GM18909 (cell line): ENCODE measurements at regions not wholly inside any gene's neighbourhood (a gene's known extent, or its start where the extent isn't known, plus 50 kb on each side); places are given as distances from the start of the nearest gene placed in this dataset.

ENCODE experiments used
- ATAC-seq: cut with Tn5 transposase; IDR thresholded peaks from one replicate; pipeline ENCODE4 v1.9.1; 2021; ENCODE audit warnings: mild to moderate bottlenecking; ENCODE audit not compliant: unreplicated experiment, poor library complexity

DNA sequence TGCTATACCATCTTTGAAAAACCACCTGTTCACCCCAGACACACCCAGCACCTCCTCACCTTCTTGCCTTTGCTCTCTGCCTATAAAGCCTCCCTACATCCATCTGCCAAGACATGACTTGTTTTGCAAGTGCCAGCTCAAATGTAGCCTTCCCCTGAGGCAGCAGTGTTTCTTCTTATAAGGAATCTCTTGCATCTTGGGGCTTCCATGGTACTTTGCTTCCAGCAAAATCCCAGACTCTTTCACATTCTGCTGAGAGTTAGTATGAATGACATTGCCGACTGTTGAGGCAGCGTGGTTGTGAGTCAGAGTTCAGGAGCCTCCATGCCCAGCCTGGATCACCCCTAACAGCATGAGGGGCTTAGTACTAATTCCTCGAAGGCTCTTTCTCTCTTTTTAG lies 217.4 kb upstream of the RUNX1 start:
- ATAC-seq = no peak

DNA sequence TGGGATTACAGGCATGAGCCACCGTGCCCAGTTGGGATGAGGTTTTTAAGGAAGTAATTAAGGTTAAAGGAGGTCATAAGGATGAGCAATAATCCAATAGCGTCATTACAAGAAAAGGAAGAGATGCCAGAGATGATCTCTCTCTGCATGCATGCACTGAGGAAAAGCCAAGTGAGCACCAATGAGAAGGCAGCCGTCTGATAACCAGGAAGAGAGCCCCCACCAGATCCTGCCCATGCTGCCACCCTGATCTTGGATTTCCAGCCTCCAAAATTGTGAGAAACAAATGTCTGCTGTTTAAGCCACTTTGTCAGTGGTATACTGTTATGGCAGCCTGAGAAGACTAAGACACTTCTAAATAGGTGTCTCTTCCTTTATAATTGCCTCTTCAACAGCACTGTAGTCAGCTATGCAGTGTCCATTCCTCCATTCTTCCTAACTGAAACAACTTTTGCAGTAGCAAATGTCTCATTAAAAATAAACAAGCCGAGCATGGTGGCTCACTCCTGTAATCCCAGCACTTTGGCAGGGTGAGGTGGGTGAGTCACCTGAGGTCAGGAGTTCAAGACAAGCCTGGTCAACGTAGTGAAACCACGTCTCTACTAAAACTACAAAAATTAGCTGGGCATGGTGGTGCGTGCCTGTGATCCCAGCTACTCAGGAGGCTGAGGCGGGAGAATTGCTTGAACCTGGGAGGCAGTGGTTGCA lies 216.2 kb upstream of the RUNX1 start:
- ATAC-seq = no peak

DNA sequence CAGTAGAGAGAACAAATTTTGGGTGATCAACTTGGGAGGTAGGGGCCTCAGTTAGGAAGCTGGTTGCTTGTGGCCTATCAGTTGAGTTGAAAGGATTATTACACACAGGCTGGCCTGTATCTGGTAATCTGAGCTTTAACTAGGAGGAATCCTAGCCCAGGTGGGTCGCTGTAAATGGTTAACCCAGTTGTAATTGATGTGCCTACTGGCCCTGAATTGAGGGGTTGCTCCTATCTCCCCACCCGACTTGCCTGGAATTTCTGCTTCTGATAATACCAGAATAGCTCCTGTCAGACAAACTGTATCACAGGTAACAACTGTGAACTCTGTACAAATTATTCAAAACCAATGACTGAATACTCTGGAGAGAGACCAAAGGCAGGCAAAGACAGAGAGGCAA lies 210.4 kb upstream of the RUNX1 start:
- ATAC-seq = no peak

DNA sequence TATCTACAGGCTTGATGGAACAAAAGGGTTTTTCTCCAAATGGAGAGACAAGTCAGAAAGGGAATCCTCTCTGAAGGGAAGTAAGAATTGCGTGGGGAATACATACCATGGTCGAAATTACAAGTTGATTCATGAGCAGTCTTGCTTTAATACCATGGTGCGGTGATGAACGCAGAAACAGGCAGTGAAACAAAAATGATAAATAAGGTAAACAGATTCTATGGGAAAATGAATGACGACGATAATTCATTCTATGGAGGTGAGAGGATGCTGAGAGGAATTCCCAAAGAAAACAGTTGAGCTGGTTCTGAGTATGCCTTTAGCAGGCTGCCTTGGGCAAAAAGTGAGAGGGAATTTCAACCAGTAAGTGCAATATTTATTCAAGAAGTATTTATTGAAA lies 209.4 kb upstream of the RUNX1 start:
- no peak for ATAC-seq

DNA sequence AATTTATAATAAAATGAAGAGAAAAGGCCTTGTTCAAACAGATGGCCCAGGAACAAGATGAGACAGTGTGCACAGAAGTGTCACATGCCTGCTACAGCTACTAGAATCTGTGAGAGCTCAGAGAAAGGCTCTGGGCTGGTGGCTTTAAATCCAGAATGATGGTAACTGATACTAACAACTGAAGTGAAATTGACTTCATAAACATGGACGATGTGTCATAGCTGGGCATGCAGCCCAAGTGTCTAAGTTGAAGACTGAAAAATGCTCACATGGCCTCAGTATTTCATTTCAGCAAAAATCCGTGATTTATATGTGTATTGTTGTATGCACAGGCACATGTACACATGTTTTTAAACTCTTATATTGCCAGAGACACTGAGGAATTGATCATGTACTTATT lies 208.3 kb upstream of the RUNX1 start:
- ATAC-seq = no peak

DNA sequence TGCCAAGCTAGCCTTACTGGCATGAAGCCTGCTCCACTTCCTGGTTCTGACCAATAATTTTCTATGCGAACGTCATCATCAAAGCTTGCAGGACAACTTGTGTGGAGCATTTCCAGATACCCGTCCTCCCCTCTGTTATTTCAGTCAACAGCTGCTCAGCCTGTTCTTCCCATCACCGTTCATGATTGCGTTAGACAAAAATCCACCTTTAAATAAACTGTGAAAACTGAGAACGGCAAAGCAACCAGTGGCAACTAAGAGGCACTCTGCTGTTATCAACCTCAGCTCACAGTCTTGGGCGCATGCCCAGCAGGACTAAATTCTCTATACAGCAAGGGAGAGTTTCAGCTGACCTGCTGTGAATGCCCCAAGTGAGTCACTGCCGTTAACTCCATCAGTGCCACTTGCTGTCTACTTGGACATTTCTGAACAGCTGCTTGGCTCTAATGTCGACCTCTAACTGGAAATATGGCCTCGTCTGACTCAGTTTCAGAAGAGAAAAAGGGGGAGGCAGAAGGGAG lies 207.4 kb upstream of the RUNX1 start:
- ATAC-seq = no peak

DNA sequence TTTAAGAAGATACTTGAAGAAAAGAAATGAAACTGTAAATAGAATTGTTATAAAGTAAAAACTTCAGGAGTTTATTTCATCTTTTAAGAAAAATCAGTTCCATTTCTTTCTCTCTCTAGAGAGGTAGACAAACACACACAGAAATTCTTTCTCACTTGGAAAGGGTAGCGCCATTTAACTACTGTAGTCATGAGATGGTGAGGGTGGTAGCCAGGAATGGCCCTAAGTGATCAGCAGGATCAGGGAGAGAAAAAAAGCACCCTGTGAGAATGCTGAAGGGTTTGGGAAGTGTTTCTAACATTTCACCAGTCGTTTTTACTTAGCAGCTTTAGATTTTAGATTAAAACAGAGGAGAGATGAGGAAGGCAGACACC lies 205.7 kb upstream of the RUNX1 start:
- no peak for ATAC-seq

DNA sequence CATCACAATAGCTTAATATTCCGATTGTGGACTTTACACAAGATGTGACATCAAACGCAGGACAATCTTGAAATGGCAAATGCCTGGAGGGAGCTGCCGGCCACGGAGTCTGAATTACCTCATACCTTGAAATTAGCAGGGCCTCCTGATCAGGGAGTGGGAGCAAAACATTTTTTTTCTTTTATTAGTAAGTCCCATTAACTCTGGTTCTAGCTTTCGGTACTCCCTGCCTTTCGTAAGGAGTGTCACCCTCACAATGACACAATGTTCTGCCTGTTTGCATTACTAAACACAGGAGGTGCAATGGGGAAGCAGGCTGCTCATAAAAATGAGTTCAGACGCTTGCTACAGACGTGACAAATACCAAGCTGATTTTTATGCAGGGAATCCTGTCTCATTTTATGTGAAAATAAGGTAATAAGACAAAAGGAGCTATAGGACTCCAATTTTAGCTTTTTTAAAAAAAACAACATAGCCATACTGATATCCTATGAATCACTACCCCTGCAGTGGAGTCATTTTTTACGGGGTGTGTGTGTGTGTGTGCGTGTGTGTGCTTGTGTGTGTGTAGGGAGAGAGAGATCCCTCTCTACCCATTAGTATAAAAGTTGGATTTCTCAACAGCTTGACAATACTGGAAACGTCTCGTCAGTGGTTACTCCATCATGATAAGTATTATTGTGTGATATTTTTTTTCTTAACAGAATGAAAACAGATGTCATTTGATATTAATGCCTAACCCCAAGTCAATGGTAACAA lies 205.1 kb upstream of the RUNX1 start:
- no peak for ATAC-seq

DNA sequence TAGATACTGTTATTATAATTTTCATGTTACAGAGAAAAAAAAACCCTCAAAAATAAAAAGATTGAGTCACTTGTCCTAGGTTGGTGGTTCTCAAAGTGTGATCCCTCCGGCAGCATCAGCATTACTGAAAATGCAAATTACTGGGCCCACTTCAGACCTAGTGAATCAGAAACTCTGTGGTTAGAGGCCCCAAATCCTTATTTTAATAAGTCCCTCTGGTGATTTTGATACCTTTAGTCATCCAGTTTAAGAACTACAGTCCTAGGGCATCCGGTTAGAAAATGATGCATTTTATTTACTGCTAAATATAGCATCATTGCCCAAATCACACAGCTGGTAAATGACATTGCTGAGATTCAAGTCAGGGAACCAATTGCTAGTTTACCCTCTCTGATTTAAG lies 203.7 kb upstream of the RUNX1 start:
- ATAC-seq = no peak

DNA sequence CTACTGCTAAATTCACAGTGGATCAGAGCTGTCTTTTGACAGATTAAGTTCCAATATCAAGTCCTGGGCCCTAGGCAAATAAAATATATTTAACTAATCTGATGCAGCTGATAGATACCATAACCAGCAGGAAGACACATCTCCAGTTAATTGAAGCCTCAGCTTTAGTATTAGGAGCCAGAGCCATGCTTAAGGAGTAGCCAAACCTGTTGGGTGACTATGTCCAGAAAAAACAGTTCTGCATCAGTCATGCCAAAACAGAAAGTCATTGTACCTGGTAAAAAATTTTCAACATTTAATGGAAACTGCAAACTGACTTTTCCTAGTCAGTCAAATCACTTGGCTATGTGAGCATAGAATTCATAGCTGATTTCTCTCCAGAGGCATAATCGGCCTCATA lies 200.5 kb upstream of the RUNX1 start:
- no peak for ATAC-seq

DNA sequence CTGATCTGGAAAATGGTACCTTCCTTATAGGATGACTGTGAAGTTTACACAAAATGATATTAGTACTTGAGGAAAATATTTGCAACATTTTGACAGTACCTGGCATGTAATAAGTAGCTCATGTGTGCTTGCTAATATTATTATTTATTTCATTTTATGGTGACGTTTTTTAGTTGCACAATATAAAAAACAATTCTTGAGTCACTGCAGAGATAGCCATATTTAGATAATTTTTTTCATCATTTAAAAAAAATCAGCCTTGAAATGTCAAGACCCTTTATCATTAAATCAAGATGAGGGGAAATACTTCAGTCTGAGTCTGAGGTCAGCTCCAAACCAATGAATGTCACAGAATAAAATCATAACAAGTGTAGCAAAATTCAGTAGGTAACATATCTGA lies 196.8 kb upstream of the RUNX1 start:
- no peak for ATAC-seq

DNA sequence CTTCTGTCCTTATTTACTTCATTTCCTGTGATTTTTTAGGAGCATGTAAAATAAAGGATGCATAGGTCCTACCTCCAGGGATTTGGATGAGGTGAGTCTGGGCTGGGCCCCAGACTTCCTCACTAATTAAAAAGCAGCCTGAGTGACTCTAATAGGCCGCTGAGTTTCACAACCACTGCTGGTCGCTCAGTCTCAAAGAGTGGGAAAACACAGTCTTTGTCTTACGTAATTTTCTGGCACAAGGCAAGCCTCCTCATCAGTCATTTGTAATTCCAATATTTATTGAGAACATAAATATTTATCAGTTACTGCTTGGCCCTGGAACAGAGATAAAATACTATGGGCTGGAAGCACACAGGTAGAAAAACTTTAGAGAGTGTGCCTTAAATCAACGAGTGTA lies 195.4 kb upstream of the RUNX1 start:
- no peak for ATAC-seq

DNA sequence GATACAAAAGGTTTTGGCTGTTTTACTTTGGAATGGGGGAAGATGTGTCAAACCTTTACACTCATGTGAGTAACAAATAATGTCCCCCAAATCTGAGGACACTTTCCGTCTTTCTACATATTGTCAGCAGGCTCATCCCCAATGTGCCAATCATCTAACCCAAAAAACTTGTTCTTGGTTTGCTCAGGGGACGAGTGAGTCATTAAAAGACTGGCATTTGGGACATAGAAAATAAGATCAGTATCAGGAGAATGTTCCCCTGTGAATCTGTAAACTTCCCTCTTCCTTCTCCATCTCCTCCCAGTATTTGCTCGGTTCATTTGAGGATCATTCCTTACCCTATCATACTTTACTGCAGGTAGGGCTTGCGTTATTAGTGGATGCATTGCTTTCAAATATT lies 194.1 kb upstream of the RUNX1 start:
- ATAC-seq = no peak

DNA sequence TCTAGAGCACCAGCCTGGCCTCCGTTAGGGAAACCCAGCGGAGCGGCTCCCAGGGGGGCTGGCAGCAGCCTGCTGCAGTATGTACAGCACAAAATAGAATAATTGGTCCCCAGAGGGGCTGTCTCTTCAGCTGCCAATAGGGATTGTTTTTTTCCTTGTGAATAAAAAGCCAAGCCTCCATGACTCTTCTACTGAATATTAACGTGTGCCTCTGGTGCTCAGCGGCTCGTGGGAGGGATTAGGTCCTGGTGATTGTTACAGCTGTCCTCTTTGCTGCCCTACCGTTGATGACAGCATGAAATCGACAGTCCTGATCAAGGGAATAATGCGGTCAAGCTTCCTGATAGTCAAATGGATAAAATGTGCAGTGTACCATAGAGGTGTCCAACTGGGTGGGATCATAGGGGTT lies 190.7 kb upstream of the RUNX1 start:
- no peak for ATAC-seq

DNA sequence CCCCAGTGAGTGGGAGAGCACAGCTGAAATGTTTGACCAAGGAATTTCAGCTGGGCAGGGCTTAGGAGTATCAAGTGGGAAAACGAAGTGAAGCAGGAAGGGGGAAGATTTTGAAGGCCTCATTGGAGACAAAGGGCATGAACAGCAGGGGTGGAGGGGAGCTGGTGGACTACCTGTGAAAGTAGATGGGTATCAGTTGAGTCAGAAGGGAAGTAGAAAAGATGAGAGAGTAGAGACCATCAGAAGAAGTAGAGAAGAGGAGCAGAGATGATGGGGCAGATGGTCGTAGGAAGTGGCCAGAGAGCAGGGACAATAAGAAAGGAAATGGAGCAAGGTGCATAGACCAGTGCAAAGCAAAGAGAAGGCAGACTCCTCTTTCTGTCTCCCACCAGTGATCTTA lies 189.0 kb upstream of the RUNX1 start:
- ATAC-seq = no peak

DNA sequence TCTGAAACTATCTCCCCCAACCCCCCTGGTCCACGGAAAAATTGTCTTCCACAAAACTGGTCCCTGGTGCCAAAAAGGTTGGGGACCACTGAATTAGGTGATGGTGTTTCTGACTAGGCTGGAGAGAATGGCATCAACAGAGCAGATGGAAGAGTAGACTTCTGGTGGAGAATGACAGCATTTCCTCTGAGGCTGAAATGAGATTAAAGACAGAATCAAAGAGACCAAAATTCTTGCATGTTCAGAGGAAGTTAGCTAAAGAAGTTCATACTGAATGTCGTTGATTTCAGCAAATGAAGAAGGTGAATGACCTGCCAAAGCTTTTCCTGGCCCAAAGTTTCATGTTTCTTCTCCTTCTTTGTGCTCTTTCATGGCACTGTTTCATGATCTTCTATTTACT lies 188.2 kb upstream of the RUNX1 start:
- no peak for ATAC-seq

DNA sequence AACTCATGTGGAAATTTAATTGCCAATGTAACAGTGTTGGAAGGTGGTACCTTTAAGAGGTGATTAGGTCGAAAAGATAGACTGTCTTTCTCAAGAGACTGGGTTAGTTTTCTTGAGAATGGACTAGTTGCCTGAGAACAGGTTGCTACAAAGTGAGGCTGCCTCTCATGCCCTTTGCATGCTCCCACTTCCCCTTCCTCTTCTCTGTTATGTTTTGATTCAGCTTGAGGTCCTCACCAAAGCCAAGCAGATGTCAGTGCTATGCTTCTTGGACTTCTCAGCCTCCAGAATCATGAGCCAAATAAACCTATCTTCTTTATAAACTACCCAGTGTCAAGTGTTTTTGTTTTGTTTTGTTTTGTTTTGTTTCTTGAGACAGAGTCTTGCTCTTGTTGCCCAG lies 187.0 kb upstream of the RUNX1 start:
- ATAC-seq = no peak

DNA sequence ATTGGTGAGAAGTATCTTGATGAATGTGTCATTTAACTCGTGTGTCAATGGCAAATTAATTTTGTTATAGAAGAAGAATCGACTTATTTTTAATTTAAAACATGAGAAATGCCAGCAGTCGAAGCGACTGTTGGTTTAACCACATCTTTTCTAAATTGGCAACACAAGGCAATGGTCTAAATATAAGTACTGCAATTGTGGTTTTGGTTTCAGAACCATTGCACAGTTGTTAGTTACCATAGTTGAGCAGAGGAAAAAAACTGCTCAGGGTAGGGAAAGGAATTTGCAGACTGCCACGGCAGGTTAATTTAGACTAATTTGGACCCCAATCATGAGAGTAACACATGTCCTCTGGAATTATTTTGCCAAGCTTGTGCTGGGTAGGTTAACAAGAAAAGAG lies 185.6 kb upstream of the RUNX1 start:
- ATAC-seq = no peak

DNA sequence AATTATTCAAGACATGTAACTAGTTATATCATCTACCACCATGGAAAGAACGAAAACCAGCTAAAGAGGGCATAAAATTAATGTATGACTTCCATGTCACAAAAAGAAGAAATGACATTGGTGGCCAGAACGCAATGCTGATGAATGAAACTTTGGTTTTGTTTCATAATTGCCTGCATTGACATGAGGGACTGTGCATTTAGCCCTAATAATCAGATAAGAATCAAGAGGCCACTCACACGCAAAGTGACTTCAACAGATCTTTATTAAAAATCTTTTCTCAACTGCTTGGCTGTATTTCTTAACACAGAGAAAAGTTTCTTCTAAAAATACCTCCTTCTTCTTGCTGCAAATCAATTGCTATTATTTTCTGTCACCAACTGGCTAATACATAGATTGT lies 184.7 kb upstream of the RUNX1 start:
- ATAC-seq = no peak

DNA sequence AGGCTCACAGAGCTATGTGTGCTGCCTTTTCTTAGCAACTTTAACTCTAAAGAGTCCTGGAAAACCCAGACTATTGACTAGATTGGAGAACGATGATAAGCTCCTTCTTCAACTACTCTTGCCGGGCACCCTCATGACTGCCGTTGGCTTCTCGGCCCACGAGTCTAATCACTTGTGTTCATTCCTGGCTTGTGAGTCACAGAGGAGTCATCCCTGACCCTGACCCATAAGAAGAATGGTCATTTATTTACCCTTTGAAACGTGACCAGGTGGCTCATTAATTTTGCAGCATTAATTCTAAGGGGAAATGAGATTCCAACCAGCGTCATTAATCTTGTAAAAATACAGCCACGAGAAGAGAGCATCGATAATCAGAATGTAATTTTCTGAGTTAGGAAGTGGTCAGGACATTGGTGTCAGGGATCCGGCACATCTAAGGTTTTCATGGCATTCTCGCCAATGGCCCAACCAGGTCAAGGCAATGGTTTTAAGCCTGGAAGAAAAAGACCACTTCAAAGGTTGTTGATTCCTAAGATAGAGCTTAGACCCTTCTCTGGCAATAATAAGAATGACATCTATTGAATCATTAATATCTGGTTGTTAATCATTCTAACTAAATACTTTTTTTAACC lies 183.6 kb upstream of the RUNX1 start:
- ATAC-seq = no peak

DNA sequence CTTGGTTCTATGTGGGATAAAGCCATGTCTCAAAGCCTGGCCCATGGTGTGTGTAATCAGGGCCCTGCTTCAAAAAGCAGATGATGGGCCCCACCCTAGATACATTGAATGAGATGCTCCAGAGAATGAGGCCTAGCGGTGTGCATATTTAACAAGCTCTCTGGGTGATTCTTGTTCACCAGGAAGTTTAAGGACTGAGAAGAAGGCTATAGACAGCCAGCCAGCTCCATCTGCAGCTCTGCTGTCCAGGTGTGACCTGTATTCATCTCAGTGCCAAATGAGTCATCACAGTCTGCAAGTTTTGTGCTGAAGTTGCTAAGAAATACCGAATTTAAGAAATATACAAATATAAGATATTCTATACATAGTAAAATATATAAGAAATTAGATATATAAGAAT lies 182.0 kb upstream of the RUNX1 start:
- ATAC-seq = no peak

DNA sequence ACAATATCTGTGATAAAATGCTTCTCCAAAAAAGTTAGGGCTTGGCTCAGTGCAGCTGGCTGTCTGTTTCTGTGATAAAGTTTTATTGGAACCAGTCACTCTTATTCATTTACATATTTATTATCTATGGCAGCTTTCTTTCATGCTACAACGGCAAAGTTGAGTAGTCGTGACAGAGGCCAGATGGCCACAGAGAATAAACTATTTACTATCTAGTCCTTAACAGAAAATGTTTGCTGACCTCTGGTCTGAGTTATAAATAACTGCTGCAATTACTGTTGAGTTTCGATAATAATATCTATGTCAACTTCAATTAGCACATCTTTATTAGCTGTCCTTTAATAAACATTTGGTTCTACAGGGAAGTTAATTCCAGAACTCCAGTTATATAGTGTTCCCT lies 180.2 kb upstream of the RUNX1 start:
- ATAC-seq = no peak
